ENCODE measurements at regions not wholly inside any gene's neighbourhood (a gene's known extent, or its start where the extent isn't known, plus 50 kb on each side); places are given as distances from the start of the nearest gene placed in this dataset.

DNA sequence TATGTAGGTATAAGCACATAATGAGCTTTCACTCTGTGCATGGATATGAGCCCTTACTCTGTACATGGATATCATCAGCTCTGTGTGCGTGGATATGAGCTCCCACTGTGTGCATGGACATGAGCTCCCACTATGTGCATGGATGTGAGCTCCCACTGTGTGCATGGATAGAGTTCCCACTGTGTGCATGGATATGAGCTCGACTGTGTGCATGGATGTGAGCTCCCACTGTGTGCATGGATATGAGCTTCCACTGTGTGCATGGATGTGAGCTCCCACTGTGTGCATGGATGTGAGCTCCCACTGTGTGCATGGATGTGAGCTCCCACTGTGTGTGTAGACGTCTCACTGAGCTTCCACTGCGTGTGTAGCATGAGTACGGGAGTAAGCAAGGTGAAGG lies 149.3 kb upstream of the ALKAL2 start:
- TF ChIP-seq EZH2phosphoT487 (IDR thresholded peaks at IDR 0.05) (no peak), EZH2 (IDR thresholded peaks at IDR 0.05) (no peak)
- TF ChIP-seq, protein P1, sequence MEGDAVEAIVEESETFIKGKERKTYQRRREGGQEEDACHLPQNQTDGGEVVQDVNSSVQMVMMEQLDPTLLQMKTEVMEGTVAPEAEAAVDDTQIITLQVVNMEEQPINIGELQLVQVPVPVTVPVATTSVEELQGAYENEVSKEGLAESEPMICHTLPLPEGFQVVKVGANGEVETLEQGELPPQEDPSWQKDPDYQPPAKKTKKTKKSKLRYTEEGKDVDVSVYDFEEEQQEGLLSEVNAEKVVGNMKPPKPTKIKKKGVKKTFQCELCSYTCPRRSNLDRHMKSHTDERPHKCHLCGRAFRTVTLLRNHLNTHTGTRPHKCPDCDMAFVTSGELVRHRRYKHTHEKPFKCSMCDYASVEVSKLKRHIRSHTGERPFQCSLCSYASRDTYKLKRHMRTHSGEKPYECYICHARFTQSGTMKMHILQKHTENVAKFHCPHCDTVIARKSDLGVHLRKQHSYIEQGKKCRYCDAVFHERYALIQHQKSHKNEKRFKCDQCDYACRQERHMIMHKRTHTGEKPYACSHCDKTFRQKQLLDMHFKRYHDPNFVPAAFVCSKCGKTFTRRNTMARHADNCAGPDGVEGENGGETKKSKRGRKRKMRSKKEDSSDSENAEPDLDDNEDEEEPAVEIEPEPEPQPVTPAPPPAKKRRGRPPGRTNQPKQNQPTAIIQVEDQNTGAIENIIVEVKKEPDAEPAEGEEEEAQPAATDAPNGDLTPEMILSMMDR (IDR thresholded peaks at IDR 0.05), result no peak
